Epithelial cell of esophagus (primary cell): ENCODE measurements at regions not wholly inside any gene's neighbourhood (a gene's known extent, or its start where the extent isn't known, plus 50 kb on each side); places are given as distances from the start of the nearest gene placed in this dataset.
A peak's percentile ranks its signal among the peaks of the same experiment; 100 is the strongest.

Source experiments
- DNase-seq: peaks from one replicate; pipeline ENCODE4 v3.0.0; 2010; ENCODE audit warnings: low read depth
- H3K4me3 ChIP-seq: 2 replicates; pipeline ENCODE4 v1.5.1; 2011; ENCODE audit warnings: mild to moderate bottlenecking, low read length, control low read depth
- CTCF ChIP-seq: IDR thresholded peaks from 2 replicates; pipeline ENCODE4 v1.5.1; 2011; ENCODE audit warnings: low read depth, mild to moderate bottlenecking, low read length, control low read depth, inconsistent platforms; ENCODE audit not compliant: insufficient read depth; ENCODE audit errors: missing control alignments

GRCh38 chr10:117635826-117636225 lies 93.3 kb downstream of the EMX2 start:
- no peak for TF ChIP-seq CTCF
- H3K4me3 ChIP-seq: no peak overlapping the region
- no peak for DNase-seq

- DNase-seq: no peak
- TF ChIP-seq CTCF: no peak
- H3K4me3 ChIP-seq: no peak overlapping the region
Observed at GRCh38 chr10:117638200-117638599, 95.7 kb downstream of the EMX2 start.

- no peak for DNase-seq
- no peak for TF ChIP-seq CTCF
- H3K4me3 ChIP-seq: no peak overlapping the region
Observed at GRCh38 chr10:117638664-117639200, 96.2 kb downstream of the EMX2 start.

GRCh38 chr10:117640406-117640805 lies 97.9 kb downstream of the EMX2 start:
- DNase-seq: no peak
- no peak for TF ChIP-seq CTCF
- no peak overlapping the region for H3K4me3 ChIP-seq

- H3K4me3 ChIP-seq: no peak overlapping the region
- no peak for DNase-seq
- no peak for TF ChIP-seq CTCF
Observed at GRCh38 chr10:117646718-117647117, 104.2 kb downstream of the EMX2 start.

GRCh38 chr10:117647306-117647705 lies 104.8 kb downstream of the EMX2 start:
- no peak overlapping the region for H3K4me3 ChIP-seq
- TF ChIP-seq CTCF: no peak
- DNase-seq: no peak

GRCh38 chr10:117651121-117651520 lies 108.6 kb downstream of the EMX2 start:
- no peak overlapping the region for H3K4me3 ChIP-seq
- peak; percentile 64 for DNase-seq
- TF ChIP-seq CTCF: no peak
